Esophagus mucosa (tissue), 1 donor: ENCODE measurements at regions not wholly inside any gene's neighbourhood (a gene's known extent, or its start where the extent isn't known, plus 50 kb on each side); places are given as distances from the start of the nearest gene placed in this dataset.

Experiments used
- ATAC-seq: fragments of 200-7000 bp; cut with Tn5 transposase; one replicate; pipeline ENCODE4 v1.9.1; 2020
- donor health status: DM: yes; HTN: yes; CAD: no.

DNA sequence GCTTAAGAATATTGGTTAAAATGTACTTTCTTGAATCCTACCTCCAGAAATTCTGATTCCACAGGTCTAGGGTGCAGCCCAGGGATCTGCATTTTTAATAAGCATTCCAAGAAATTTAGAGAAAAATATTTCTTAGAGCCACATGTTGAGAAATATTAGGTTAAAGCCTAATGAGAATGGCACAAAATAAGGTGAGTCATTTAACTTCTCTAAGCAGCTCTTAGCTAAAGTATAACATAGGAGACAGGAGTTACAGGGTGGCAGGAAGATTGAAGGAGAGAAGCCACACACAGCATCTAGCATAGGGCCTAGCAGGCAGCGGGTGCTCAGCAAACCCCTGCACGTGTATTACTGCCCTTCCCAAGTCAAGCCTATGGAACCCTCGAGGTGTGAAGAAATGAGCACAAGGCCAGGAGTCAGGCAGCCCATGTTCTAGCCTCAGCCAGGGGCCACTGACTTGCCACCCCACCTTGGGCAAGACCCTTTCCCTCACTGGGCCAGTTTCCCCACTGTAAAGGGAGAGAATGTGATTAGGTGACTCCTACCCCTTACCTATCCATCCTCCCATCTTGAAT is 197.1 kb upstream of the TLE3 start:
- no peak for ATAC-seq

- ATAC-seq: no peak
Observed at GRCh38 chr15:70293591-70294470, 196.1 kb upstream of the TLE3 start.

DNA sequence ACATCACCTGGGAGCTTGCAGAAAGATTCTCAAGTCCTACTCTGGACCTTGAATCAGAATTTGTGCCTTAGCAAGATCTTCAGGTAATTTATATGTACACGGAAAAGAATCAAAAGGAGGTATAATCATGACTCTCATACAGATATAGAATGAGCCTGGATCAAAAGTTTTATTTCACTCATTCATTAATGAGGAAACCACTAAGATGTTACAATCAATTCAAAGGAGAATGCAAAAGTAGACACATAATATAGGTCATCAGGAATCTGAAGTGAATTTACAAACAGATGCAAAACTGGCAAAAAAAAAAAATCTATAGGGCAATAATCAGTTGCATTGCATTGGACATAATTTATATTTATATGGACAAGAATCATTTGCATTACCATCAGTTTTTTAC is 195.4 kb upstream of the TLE3 start:
- ATAC-seq: no peak

DNA sequence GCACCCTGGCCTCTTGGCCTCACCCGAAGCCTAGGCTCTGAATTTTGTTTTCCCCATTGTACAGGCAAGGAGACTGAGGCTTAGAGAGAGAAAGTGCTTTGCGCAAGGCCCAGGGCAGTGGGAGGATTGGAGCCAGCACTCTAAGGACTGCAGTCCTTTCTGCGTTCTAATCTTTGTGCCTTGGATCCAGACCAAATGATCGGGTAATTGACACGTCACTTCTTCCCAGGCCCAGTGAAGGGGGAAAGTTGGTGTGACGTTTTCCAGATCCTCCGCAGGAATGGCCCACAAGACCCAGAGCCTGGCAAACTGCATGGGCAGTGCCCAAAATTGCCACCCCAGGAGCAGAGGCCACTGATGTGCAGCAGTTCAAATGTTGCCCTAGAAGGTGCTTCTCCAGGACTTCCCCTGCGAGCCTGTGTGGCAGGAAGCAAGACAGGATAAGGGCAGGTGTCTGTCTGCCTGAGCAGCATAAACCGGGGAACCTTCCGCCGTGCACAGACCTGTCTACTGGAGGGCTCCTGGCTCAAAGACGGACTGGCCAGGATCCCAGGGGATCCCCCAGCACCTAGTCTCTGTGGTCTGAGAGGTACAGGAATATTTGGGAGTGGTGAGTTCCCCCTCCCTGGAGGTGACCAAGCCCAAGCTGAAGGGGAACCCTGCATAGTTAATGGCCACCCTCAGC is 194.5 kb upstream of the TLE3 start:
- no peak for ATAC-seq

- ATAC-seq: no peak
Observed at GRCh38 chr15:70291305-70292075, 193.8 kb upstream of the TLE3 start.

GRCh38 chr15:70290708-70291107 is 193.0 kb upstream of the TLE3 start:
- no peak for ATAC-seq

- peak; percentile 63 for ATAC-seq
Observed at GRCh38 chr15:70289191-70289955, 191.7 kb upstream of the TLE3 start.

- ATAC-seq: no peak
Observed at GRCh38 chr15:70286113-70286806, 188.5 kb upstream of the TLE3 start.

GRCh38 chr15:70284438-70285214 is 186.9 kb upstream of the TLE3 start:
- no peak for ATAC-seq

DNA sequence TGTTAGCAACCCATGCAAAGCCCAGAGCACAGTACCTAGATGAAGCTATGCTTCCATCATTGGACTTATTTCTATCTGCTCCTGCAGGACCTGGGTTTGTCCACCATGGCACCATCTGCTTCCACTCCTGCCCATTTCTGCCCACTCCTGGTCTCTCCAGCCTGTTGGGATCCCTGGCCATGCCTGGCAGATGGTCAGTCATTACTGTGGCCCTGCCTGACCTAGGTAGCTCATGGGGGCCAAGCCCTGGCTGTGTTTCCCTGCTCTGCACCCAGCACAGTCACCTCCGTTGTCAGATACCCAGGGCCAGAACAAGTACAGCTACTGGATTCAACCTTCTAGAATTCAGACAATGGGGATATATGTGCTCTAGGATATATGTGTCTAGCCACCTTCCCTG is 185.8 kb upstream of the TLE3 start:
- no peak for ATAC-seq

DNA sequence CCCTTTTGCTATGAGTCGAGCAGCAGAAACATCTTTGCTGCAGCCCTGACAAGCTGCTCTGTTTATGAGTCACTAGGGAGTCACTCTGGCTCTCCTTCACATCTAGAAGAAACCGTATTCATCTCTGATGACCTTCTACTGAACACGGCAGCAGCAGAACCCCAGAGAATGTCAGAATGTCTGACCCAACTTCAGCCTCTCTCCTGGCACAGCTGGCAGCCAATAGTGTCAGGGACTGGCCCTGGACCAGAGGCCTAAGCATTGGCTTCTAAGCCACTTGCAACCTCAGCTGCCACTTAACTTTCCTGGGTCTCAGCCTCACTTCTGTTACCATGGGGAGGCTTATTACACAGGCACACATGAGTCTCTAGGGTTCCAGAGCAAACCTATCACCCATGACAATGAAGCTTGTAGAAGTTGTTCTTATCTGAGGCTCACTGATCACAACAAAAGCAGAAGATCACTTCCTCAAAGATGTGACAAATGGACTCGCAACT is 184.1 kb upstream of the TLE3 start:
- ATAC-seq: peak; percentile 13

- no peak for ATAC-seq
Observed at GRCh38 chr15:70281261-70281810, 183.6 kb upstream of the TLE3 start.

DNA sequence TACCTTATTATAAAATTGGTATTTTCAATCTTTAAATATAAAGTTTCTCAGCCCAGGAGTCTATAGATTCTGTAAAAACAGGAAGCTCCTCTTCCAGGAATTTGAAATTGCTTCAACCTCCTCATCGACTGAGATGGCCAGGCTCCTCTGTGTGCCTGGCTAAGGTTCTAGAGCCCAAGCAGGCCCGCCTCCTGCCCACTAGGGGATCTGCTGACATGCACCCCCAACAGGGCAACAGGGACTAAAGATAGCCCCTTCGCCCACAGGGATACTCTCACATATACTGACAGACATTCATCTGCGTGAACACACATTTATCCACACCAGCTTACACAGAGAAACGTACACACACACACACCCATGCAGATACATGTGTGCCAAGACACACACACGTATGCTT is 183.1 kb upstream of the TLE3 start:
- ATAC-seq: no peak

GRCh38 chr15:70279096-70279495 is 181.4 kb upstream of the TLE3 start:
- no peak for ATAC-seq

GRCh38 chr15:70278644-70279043 is 180.9 kb upstream of the TLE3 start:
- ATAC-seq: no peak

DNA sequence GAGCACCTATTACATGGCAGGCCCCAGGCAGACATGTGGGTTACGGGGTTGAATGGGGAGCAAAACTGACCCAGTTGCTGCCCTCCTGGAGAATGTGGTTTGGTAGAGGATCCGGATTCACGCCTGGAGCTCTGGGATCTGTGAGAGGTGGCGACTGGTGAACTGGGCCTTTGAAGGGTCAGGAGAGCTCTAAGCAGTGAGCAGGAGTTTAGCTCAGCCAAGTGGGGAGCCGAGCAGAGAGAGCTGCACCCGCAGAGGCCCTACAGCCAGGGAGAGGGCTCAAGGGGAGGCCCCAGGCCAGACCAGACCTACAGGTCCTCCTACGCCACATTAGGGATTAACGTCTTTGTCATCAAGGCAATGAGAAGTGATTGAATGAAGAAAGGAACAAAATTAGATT is 179.8 kb upstream of the TLE3 start:
- ATAC-seq: no peak

GRCh38 chr15:70276401-70276800 is 178.7 kb upstream of the TLE3 start:
- no peak for ATAC-seq

- no peak for ATAC-seq
Observed at GRCh38 chr15:70275461-70276138, 177.9 kb upstream of the TLE3 start.

- no peak for ATAC-seq
Observed at GRCh38 chr15:70274908-70275307, 177.2 kb upstream of the TLE3 start.
